B cell (primary cell): ENCODE measurements at regions not wholly inside any gene's neighbourhood (a gene's known extent, or its start where the extent isn't known, plus 50 kb on each side); places are given as distances from the start of the nearest gene placed in this dataset.

Experiments used
- EZH2 ChIP-seq: IDR thresholded peaks from 2 replicates; pipeline ENCODE4 v1.6.1; 2012; ENCODE audit warnings: borderline replicate concordance, low read depth, mild to moderate bottlenecking, moderate library complexity, low read length; ENCODE audit not compliant: insufficient read depth, poor library complexity, severe bottlenecking
- TF ChIP-seq, protein P1 (sequence below): fragments of 200-600 bp; IDR thresholded peaks from one replicate; pipeline ENCODE4 v1.8.0; 2022; ENCODE audit warnings: antibody characterized with exemption, mild to moderate bottlenecking

DNA sequence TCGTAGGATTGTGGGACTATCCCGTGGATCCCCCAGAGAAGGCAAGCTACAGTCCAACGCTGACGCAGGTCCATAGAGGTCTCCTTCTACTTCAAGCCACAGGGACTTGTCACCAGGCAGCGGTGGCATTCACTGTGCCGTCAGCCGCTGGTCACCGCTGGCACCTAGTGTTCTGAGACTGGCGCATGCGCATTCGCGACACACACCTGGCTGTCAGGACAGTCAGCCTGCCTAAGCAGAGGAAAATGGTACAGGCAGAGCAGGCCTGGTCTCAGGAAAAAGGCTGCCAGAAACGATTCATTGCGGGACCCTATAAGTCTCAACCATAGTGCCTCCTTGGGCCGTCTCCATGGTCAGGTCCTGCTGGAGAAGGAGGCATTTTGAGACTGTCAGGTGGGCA, 138.0 kb upstream of the WSB1 start:
- TF ChIP-seq, protein P1, sequence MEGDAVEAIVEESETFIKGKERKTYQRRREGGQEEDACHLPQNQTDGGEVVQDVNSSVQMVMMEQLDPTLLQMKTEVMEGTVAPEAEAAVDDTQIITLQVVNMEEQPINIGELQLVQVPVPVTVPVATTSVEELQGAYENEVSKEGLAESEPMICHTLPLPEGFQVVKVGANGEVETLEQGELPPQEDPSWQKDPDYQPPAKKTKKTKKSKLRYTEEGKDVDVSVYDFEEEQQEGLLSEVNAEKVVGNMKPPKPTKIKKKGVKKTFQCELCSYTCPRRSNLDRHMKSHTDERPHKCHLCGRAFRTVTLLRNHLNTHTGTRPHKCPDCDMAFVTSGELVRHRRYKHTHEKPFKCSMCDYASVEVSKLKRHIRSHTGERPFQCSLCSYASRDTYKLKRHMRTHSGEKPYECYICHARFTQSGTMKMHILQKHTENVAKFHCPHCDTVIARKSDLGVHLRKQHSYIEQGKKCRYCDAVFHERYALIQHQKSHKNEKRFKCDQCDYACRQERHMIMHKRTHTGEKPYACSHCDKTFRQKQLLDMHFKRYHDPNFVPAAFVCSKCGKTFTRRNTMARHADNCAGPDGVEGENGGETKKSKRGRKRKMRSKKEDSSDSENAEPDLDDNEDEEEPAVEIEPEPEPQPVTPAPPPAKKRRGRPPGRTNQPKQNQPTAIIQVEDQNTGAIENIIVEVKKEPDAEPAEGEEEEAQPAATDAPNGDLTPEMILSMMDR = no peak
- no peak for TF ChIP-seq EZH2
